MV-4-11 (cell line): ENCODE measurements at regions not wholly inside any gene's neighbourhood (a gene's known extent, or its start where the extent isn't known, plus 50 kb on each side); places are given as distances from the start of the nearest gene placed in this dataset.

Source experiments
- DNase-seq: peaks from one replicate; lab custom pipeline; 2025; lab: John Stamatoyannopoulos, UW

GRCh38 chr9:129330711-129331492 is 152.8 kb upstream of the IER5L start:
- peak; percentile 37 for DNase-seq

- no peak for DNase-seq
These were observed 150.4 kb upstream of the IER5L start for GRCh38 chr9:129328355-129329042.

- DNase-seq, result no peak
These were observed 149.7 kb upstream of the IER5L start for GRCh38 chr9:129327552-129328328.

- DNase-seq, result no peak
These were observed 148.3 kb upstream of the IER5L start for GRCh38 chr9:129326061-129327005.

- DNase-seq, result no peak
These were observed 146.9 kb upstream of the IER5L start for GRCh38 chr9:129324808-129325502.

GRCh38 chr9:129323999-129324553 is 146.0 kb upstream of the IER5L start:
- DNase-seq, result no peak

GRCh38 chr9:129323376-129323998 is 145.4 kb upstream of the IER5L start:
- no peak for DNase-seq

GRCh38 chr9:129322641-129323375 is 144.7 kb upstream of the IER5L start:
- DNase-seq, result no peak

- no peak for DNase-seq
These were observed 144.1 kb upstream of the IER5L start for GRCh38 chr9:129322022-129322621.

- DNase-seq, result no peak
These were observed 143.4 kb upstream of the IER5L start for GRCh38 chr9:129321286-129322021.

- peak; percentile 88 for DNase-seq
These were observed 142.7 kb upstream of the IER5L start for GRCh38 chr9:129320575-129321285.

- no peak for DNase-seq
These were observed 141.9 kb upstream of the IER5L start for GRCh38 chr9:129319938-129320481.

- DNase-seq, result no peak
These were observed 141.2 kb upstream of the IER5L start for GRCh38 chr9:129319076-129319937.

GRCh38 chr9:129318121-129319075 is 140.3 kb upstream of the IER5L start:
- DNase-seq, result no peak
